ENCODE measurements at regions not wholly inside any gene's neighbourhood (a gene's known extent, or its start where the extent isn't known, plus 50 kb on each side); places are given as distances from the start of the nearest gene placed in this dataset.

- ChIA-PET CTCF (no interaction called here), POLR2A (ENCODE audit: unreplicated experiment) (no interaction called here)
- no peak overlapping the region for H3K4me2 ChIP-seq
- H2AFZ ChIP-seq, result no peak overlapping the region
- no TSS peak for BruUV-seq (replicated peaks)
- no peak for DNase-seq
- no peaks in the 10 kb centered on the region for H3K9me2 ChIP-seq (ENCODE audit: insufficient read depth)
- H3K27ac ChIP-seq, result no peak overlapping the region
- H4K20me1 ChIP-seq (ENCODE audit: insufficient read depth), result no peaks in the 10 kb centered on the region
- H3K4me1 ChIP-seq (replicated peaks; ENCODE audit: insufficient read depth), result no peaks in the 10 kb centered on the region
- intact Hi-C loops (cut with micrococcal nuclease; ENCODE audit: unreplicated experiment), result no loop called here
- H3K79me2 ChIP-seq (ENCODE audit: low read depth), result no peaks in the 10 kb centered on the region
- H3K27me3 ChIP-seq (ENCODE audit: insufficient read depth, low read depth), result peaks cover 66% of the 10 kb centered on the region
- TF ChIP-seq EZH2 (IDR thresholded peaks at IDR 0.05; ENCODE audit: low read depth), result no peak
- TF ChIP-seq CTCF (conservative IDR thresholded peaks at IDR 0.05), result no peak
- H3K4me3 ChIP-seq, result no peak overlapping the region
- H3F3A ChIP-seq (ENCODE audit: insufficient read depth, low read depth), result no peaks in the 10 kb centered on the region
- H3K36me3 ChIP-seq (ENCODE audit: low read depth), result no peaks in the 10 kb centered on the region
- H3K9me3 ChIP-seq (ENCODE audit: insufficient read depth, low read depth), result no peaks in the 10 kb centered on the region
Measured at GRCh38 chr2:5759949-5760348, 67.8 kb downstream of the SOX11 start.

- ChIA-PET POLR2A (ENCODE audit: unreplicated experiment) (no interaction called here), CTCF (no interaction called here)
- intact Hi-C loops (cut with micrococcal nuclease; ENCODE audit: unreplicated experiment), result no loop called here
- no peak for TF ChIP-seq CTCF (conservative IDR thresholded peaks at IDR 0.05)
- no peak for TF ChIP-seq EZH2 (IDR thresholded peaks at IDR 0.05; ENCODE audit: low read depth)
- Histone ChIP-seq H3K4me2 (no peak overlapping the region), H3K9me3 (ENCODE audit: insufficient read depth, low read depth) (no peaks in the 10 kb centered on the region), H3K4me3 (no peak overlapping the region), H3K79me2 (ENCODE audit: low read depth) (no peaks in the 10 kb centered on the region), H3K27me3 (ENCODE audit: insufficient read depth, low read depth) (peaks cover 45% of the 10 kb centered on the region), H3K9me2 (ENCODE audit: insufficient read depth) (no peaks in the 10 kb centered on the region), H3K36me3 (ENCODE audit: low read depth) (no peaks in the 10 kb centered on the region), H3K27ac (no peak overlapping the region), H3F3A (ENCODE audit: insufficient read depth, low read depth) (no peaks in the 10 kb centered on the region), H3K4me1 (replicated peaks; ENCODE audit: insufficient read depth) (no peaks in the 10 kb centered on the region), H4K20me1 (ENCODE audit: insufficient read depth) (no peaks in the 10 kb centered on the region), H2AFZ (no peak overlapping the region)
- no TSS peak for BruUV-seq (replicated peaks)
- no peak for DNase-seq
Measured at GRCh38 chr2:5763531-5763930, 71.3 kb downstream of the SOX11 start.

- no peak for DNase-seq
- TF ChIP-seq EZH2 (IDR thresholded peaks at IDR 0.05; ENCODE audit: low read depth), result no peak
- BruUV-seq (replicated peaks), result no TSS peak
- no peaks in the 10 kb centered on the region for H3K9me3 ChIP-seq (ENCODE audit: insufficient read depth, low read depth)
- ChIA-PET CTCF (no interaction called here), POLR2A (ENCODE audit: unreplicated experiment) (no interaction called here)
- intact Hi-C loops (cut with micrococcal nuclease; ENCODE audit: unreplicated experiment), result no loop called here
- no peak overlapping the region for H2AFZ ChIP-seq
- H3K27me3 ChIP-seq (ENCODE audit: insufficient read depth, low read depth), result peaks cover 44% of the 10 kb centered on the region
- H3K4me3 ChIP-seq, result no peak overlapping the region
- no peaks in the 10 kb centered on the region for H4K20me1 ChIP-seq (ENCODE audit: insufficient read depth)
- no peaks in the 10 kb centered on the region for H3K4me1 ChIP-seq (replicated peaks; ENCODE audit: insufficient read depth)
- H3K79me2 ChIP-seq (ENCODE audit: low read depth), result no peaks in the 10 kb centered on the region
- no peak overlapping the region for H3K27ac ChIP-seq
- H3F3A ChIP-seq (ENCODE audit: insufficient read depth, low read depth), result no peaks in the 10 kb centered on the region
- H3K36me3 ChIP-seq (ENCODE audit: low read depth), result no peaks in the 10 kb centered on the region
- no peak overlapping the region for H3K4me2 ChIP-seq
- H3K9me2 ChIP-seq (ENCODE audit: insufficient read depth), result no peaks in the 10 kb centered on the region
Measured at GRCh38 chr2:5764041-5764440, 71.9 kb downstream of the SOX11 start.

- no peak overlapping the region for H3K27ac ChIP-seq
- ChIA-PET CTCF (no interaction called here), POLR2A (ENCODE audit: unreplicated experiment) (no interaction called here)
- H4K20me1 ChIP-seq (ENCODE audit: insufficient read depth), result no peaks in the 10 kb centered on the region
- no peak for DNase-seq
- no peaks in the 10 kb centered on the region for H3K9me2 ChIP-seq (ENCODE audit: insufficient read depth)
- peaks cover 29% of the 10 kb centered on the region for H3K27me3 ChIP-seq (ENCODE audit: insufficient read depth, low read depth)
- H3K79me2 ChIP-seq (ENCODE audit: low read depth), result no peaks in the 10 kb centered on the region
- no peaks in the 10 kb centered on the region for H3F3A ChIP-seq (ENCODE audit: insufficient read depth, low read depth)
- intact Hi-C loops (cut with micrococcal nuclease; ENCODE audit: unreplicated experiment), result no loop called here
- H3K36me3 ChIP-seq (ENCODE audit: low read depth), result no peaks in the 10 kb centered on the region
- H2AFZ ChIP-seq, result no peak overlapping the region
- no peaks in the 10 kb centered on the region for H3K9me3 ChIP-seq (ENCODE audit: insufficient read depth, low read depth)
- no TSS peak for BruUV-seq (replicated peaks)
- H3K4me3 ChIP-seq, result no peak overlapping the region
- no peak overlapping the region for H3K4me2 ChIP-seq
- no peak for TF ChIP-seq CTCF (conservative IDR thresholded peaks at IDR 0.05)
- TF ChIP-seq EZH2 (IDR thresholded peaks at IDR 0.05; ENCODE audit: low read depth), result no peak
- H3K4me1 ChIP-seq (replicated peaks; ENCODE audit: insufficient read depth), result no peaks in the 10 kb centered on the region
Measured at GRCh38 chr2:5766056-5766455, 73.9 kb downstream of the SOX11 start.

Measured in PC-9 (cell line).